Renal cortical epithelial cell (primary cell): ENCODE measurements at regions not wholly inside any gene's neighbourhood (a gene's known extent, or its start where the extent isn't known, plus 50 kb on each side); places are given as distances from the start of the nearest gene placed in this dataset.
"Not testable (repeated sequence)": the region's sequence is repeated elsewhere in the genome, so short reads cannot be mapped to it uniquely, and the experiment has no call there.

Experiments
- DNase-seq: peaks from one replicate; pipeline ENCODE4 v3.0.0-alpha.2; 2011; ENCODE audit warnings: low read depth

DNA sequence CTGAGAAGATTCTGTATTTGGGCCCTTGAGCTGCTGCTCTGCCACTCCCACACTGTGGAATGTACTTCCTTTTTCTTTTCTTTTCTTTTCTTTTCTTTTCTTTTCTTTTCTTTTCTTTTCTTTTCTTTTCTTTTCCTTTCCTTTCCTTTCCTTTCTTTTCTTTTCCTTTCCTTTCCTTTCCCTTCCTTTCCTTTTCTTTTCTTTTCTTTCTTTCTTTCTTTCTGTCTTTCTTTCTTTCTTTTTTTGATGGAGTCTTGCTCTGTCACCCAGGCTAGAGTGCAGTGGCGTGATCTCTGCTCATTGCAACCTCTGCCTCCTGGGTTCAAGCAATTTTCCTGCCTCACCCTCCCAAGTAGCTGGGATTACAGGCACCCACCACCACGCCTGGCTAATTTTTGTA is 89.8 kb downstream of the DNAAF6 start:
- DNase-seq: not testable (repeated sequence)

DNA sequence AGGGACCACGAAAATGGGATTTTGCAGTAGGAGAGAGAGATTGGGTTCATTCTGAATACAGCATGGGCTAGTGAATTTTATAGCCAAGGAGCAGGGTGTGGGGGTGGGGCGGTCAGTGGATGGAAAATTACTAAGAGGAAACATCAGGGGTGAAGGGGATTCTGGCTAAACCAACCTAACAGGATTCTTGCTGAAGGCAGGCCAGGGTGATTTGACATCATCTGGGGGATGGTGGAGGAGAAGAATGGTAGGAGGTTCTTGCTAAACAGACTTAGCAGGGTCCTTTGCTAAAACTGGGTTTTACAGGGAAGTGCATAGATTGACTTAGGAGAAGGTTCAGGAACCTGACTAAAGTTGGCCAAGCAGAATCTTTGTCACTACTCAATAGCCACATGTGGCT is 91.9 kb downstream of the DNAAF6 start:
- DNase-seq: no peak

DNA sequence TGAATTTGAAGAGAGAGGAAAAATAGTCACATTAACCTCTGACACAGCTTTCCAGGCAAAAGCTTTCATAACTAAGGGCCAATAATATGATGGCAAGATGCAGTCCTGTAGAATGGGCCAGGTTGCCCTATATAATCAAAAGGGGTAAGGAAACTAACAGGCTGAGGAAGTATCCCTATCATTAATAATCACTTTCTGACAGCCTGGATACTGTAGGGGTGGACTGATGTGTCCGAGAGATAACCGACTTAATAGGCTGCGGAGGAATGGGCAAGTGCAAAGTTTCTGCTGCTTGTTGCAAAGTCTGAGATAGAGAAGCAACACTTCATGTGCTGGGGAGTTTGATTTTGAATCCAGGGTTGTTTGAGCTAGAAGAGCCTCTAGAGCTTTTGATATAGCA is 94.8 kb downstream of the DNAAF6 start:
- no peak for DNase-seq

DNA sequence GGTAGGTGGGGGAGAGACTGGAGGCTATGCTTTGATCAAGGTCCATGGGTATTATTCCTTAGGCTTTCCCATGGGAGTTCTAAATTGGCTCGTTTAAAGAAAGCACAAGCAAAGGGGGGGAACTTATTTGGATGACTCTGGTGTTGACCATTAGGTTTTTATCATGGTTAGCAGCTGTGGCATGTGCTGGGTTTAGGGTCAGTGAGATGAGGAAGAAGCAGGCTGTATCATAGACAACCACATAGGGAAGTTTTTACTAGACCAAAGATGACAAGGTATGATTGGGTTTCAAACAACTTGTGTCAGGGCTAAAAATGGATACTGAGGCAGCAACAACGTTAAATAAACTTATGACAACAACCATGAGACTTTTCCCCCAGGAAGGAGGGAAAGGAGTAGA is 97.7 kb downstream of the DNAAF6 start:
- DNase-seq: no peak

DNA sequence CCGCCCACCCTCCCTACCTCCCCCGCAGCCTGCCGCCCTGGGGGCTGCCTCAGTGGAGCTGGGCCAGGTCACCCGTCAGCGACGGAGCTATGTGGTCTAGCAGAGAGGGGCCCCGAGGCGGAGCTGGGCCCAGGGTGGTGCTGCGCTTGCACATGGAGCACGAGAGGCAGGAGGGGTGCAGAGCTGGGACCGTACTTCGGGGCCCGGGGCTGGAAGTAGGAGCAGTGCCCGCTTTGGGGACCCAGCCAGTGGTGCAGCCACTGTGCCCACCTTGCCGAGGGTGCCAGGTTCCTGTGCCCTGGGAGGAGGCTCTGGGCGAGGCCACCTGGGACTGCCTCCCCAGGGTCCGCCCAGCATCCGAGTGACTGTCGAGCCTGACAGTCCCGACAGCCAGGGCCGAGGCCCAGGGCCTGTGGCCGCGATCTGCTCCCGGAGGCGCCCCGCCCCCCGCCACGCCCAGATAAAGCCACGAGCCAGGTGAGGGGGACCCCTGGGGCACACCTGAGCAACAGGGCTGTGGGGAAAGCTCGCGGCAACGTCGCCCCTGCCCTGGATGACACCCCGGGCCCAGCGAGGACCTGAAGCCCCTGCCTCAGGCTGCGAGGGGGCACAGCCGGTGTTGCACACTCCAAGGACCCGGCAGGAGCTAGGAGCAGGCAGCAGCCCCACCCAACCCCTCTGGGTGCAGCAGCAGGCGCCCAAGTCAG is 117.5 kb downstream of the DNAAF6 start:
- DNase-seq: no peak

DNA sequence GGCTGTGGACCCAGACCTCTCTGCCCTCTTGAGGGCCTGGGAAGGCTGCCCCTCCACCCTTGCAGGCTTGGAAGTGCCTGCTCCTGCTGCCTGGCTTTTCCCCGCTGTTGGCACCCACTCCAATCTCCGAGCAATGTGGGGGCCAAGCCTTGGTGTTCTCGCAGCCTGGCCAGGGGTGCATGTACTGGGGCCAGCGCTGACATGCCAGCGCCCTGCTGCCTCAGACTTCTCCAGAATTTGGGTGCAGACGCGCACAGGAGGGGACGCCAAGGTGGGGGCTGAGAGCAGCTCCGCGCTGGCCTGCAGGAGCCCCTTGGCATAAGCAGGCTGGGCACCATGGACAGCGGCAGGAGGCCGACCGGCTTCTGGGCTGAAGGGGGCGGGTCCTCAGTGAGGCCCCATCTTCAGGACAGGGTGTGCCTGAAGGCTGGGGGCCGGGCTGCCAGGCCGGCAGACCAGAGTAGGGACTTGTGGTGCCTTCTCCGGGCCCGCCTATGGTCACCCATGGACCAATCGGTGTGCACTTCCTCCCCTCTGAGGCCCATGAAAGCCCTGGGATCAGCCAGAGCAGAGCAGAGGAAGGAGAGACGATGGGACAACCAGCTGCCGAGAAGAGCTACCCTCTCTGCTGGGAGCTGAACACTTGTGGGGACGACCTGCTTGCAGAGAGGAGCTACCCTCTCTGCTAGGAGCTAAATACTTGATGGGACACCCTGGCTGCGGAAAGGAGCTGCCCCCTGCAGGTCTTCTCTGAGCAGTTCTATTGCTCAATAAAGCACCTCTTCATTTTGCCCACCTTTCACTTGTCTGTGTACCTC is 118.3 kb downstream of the DNAAF6 start:
- peak; percentile 22 for DNase-seq

DNA sequence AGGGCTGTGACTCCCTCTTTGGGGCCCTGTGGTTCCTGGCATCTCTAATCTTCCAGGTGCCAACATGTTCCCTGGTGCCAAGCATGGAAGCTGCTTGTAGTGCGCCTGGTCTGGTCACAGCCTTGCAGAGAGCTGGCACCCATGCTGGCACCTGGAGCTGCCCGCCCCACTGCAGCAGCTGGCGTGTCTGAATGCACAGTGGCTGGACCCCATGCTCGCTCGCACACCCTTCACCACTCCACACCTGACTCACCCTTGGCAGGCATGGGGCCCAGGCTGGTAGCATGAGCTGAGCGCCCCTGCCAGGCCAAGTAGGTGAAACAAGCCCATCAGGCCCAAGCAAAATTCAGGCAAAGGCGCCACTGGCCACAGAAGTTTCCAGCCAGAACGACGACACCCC is 119.1 kb downstream of the DNAAF6 start:
- no peak for DNase-seq

DNA sequence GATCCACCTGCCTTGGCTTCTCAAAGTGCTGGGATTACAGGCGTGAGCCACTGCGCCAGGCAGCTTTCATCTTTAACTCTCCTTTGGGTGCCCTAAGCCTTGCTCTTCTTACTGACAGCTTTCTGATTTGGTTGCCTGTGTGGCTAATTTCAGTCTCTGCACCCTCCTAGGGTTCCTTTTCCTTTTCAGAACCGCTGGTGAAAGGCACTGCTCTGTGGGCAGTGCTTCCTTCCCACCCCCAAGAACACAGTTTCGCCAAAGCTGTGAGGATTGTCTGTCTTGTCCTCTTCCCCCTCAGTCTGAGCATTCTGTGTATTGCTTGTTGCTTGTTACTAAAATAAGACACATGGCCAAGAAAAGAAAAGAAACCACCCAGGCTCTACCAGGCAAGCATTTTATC is 101.4 kb upstream of the FRMPD3 start:
- DNase-seq: no peak

DNA sequence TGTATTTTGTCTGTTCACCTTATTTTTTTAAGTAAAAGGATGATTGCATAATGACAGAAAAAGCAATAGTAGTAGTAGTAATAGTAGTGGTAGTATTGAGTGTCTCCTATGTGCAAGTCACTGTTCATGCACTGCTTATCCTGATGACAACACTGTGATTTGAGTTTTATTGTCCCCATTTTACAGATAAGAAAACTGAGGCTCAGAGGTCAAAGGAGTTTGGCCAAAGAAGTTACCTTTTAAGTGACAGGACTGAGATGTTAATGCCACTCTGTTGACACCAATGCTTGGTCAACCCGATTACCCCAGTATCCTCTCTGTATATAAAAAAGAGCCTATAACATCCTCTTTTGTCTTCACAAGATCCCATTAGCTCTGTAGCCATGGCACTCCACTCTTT is 100.5 kb upstream of the FRMPD3 start:
- no peak for DNase-seq

DNA sequence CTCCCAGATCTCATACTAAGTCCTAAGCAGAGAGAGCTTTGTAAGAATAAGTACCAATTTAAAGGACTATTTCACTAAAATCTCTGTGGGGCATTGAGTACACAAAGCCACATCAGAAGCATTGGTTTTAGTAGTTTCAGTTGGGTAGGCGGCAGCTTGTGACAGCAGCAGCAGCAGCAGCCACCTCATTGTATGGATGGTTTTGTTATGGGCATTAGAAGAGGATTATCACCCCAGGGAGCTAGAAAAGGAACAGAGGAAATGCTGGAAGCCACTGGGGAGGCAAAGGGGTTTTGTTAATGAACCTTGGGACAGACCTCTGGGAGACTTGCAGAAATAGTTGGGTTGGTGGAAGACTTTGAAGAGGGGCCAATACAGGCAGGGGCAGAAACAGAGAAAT is 93.9 kb upstream of the FRMPD3 start:
- DNase-seq: no peak

DNA sequence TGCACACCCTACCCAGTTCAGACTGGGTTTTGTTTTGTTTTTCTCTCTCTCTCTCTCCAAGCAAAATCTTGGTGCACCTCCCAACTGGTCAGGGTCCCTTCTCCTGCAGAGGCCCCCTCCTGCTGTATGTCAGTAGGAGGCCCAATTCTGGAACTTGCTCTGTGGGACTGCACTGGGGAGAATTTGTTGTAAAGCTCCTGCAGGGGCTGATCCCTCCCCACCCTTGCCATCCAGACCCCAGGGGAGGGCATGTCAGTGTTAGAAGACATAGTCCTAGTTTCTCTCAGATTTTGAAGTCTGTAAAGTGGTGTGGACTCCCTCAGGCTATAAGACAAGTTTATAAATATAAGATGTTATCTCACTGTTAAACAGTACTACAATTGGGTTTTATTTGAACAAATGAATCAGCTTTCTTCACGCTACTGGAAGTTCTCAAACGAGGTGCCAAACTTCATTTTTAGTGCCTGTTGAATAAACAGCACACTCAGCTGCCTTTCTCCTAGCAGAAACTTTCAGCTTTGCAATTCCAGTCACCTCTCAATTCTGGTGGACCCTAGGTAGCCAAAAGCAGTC is 88.6 kb upstream of the FRMPD3 start:
- peak; percentile 0 for DNase-seq

DNA sequence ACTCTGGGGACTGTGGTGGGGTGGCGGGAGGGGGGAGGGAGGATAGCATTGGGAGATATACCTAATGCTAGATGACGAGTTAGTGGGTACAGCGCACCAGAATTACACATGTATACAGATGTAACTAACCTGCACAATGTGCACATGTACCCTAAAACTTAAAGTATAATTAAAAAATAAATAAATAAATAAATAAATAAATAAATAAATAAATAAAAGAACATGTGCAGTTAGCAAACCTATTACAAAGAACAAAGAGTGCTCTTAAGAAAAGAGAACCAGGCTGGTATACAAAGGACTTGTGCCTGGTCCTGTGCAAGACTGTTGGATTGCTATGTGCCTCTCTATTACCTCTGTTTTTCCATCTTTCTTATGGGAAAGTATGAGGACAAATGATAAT is 79.3 kb upstream of the FRMPD3 start:
- not testable (repeated sequence) for DNase-seq

DNA sequence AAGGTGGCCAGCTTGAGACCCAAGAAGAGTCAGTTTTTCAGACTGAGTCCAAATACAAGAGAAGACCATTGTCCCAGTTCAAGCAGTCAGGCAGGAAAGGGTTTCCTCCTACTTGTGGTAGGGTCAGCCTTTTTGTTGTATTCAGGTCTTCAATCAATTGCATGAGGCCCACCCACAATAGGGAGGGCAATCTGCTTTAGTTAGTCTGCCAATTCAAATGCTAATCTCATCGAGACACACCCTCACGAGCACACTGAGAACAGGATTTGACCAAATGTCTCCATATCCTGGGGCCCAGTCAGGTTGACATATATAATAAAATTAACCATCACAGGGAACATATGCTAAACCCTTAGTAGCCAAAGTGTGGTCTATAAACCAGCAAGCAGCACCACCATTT is 75.3 kb upstream of the FRMPD3 start:
- no peak for DNase-seq

DNA sequence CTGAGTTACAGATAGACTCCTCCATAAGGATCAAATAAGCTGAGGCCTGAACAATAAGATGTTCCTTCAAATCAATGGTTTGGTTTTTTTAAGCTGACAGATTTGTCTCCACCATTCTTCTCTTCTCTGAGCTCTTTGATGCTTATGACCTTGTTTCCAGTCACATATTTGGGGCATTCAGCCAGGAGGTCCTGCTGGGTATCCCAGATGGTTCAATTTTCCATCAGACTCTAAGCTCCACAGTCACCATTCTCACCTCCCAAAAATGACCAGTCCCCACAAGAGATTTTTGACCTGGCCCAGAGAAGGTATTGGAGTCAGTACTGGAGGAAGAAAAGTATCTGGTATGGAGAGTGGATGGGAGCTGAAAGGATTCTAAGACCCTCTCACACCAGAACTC is 74.6 kb upstream of the FRMPD3 start:
- no peak for DNase-seq

DNA sequence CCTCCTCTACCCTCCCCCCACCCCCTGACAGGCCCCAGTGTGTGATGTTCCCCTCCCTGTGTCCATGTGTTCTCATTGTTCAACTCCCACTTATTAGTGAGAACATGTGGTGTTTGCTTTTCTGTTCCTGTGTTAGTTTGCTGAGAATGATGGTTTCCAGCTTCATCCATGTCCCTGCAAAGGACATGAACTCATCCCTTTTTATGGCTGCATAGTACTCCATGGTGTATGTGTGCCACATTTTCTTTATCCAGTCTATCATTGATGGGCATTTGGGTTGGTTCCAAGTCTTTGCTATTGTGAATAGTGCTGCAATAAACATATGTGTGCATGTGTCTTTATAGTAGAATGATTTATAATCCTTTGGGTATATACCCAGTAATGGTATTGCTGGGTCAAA is 73.3 kb upstream of the FRMPD3 start:
- not testable (repeated sequence) for DNase-seq

DNA sequence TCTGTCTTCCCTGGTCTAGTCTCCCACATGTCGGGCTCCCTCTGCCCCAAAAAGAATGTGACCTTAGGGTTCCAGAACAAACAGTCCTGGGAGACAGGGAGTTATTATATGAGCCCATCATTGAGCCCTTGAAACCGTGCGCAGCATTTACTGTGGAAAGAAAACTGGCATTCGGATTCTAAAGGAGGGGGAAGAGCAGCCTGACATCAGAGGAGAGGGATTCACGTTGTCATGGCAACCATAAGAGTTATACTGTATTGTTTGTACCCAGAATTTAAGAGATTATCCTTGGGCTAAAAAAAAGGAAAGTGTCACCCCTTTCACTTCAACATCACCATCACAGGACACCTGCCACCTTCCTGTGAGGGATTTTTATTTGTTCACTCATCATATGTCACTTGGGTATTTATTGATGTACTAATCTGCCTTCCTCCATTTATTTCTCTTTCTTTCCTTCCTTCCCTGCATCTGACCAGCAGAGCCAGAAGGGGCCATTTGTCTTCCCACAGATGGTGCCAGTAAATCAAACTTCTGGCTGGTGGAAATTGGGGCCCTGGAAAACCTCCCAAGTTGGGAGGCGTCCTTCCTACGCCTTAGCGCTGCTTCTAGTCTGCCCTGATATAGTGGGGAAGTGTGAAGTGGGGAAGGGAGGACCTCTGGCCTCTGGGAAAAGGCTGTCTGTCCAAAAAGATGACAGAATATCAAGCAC is 64.9 kb upstream of the FRMPD3 start:
- DNase-seq: no peak

DNA sequence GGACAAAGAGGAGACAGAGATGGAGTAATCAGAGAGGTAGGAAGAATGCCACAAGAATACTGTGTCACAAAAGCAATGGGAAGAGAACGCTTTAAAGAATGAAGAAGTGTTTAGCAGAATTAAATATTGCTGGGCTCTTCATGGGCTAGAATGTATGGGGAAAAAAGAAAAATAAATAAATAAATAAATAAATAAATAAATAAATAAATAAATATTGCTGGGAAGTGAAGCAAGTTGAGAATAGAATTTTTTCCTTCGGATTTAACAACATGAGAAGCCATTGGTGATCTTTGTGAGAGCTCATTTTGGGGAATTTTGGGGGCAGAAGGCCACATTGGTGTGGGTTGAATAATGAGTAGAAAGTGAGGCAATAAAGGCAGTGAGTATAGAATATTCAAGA is 59.7 kb upstream of the FRMPD3 start:
- DNase-seq: no peak

DNA sequence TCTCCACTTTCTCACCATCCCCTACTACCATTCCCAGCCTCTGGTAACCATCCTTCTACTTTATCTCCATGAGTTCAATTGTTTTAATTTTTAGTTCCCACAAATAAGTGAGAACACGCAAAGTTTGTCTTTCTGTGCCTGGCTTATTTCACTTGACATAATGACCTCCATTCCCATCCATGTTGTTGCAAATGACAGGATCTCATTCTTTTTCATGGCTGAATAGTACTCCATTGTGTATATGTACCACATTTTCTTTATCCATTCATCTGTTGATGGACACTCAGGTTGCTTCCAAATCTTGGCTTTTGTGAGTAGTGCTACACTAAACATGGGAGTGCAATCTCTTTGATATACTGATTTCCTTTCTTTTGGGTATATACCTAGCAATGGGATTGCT is 55.8 kb upstream of the FRMPD3 start:
- not testable (repeated sequence) for DNase-seq

DNA sequence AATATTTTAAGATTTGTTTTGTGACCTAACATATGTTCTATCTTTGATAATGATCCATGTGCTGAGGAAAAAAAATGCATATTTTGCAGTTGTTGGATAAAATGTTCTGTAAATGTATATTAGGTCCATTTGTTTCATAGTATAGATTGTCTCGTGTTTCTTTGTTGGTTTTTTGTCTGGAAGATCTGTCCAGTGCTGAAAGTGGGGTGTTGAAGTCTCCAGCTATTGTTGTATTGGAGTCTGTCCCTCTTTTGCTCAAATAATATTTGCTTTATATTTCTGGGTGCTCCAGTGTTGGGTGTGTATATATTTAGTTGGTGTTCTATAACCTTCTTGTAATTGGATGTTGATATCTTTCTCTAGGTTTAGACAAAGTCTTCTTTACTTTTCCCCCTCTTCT is 53.2 kb upstream of the FRMPD3 start:
- DNase-seq: no peak

DNA sequence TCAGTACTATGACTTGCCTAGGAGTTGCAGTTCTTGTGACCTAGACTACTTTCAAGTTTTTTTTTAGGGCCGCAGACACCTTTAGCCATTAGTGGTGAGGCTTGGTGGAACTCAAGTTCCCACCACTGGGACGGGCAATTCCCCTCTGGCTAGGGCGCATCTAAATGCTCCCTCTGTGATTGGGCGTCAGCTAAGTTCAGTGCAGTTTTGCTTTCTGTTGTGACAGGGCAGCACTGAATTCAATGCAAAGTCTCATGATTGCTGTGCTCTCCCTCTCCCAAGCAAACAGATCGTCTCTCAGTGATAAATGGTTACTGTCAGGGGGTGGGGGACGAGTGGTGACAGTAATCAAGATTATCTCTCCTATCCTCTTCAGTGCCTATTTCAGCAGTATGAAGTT is 52.7 kb upstream of the FRMPD3 start:
- no peak for DNase-seq

DNA sequence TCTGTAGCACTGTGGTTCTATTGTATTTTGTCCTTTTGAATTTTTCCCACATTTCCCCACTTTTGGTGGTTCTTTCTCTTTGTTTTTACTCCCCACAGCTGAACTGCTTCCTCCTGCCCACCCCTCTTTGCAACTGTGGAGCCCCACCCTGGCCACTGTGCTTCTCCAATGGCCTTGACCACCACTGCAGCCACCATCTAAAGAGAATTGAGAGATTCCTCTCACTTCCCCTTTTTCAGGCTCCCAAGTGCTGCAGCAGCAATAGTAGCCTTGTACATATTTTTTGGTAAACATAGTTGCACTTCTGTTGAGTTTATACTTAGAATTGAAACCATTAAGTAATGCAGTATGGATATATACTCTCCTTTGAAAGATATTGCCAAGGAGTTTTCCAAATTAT is 51.3 kb upstream of the FRMPD3 start:
- DNase-seq: no peak
